Bronchial epithelial cell (primary cell): ENCODE measurements at regions not wholly inside any gene's neighbourhood (a gene's known extent, or its start where the extent isn't known, plus 50 kb on each side); places are given as distances from the start of the nearest gene placed in this dataset.

Experiments
- DNase-seq: peaks from one replicate; pipeline ENCODE4 v3.0.0-alpha.2; 2010; ENCODE audit warnings: low read depth
- FAIRE-seq: peaks from 2 replicates; lab custom pipeline; 2011; peaks lifted over from hg19 to GRCh38; lab: Jason Lieb, UNC
- H3K27me3 ChIP-seq: 2 replicates; pipeline ENCODE4 v1.5.1; 2011; ENCODE audit warnings: low read length; ENCODE audit not compliant: control insufficient read depth, insufficient read depth
- H3K36me3 ChIP-seq: 2 replicates; pipeline ENCODE4 v1.5.1; 2011; ENCODE audit warnings: low read length; ENCODE audit not compliant: control insufficient read depth, insufficient read depth
- H3K4me3 ChIP-seq: 2 replicates; pipeline ENCODE4 v1.5.1; 2011; ENCODE audit warnings: mild to moderate bottlenecking, low read depth, low read length, control low read depth
- CTCF ChIP-seq: IDR thresholded peaks from 2 replicates; pipeline ENCODE4 v1.5.1; 2011; ENCODE audit warnings: mild to moderate bottlenecking, moderate library complexity, low read length, control low read depth, inconsistent platforms; ENCODE audit not compliant: insufficient read depth, severe bottlenecking

- Histone ChIP-seq H3K36me3 (no peaks in the 10 kb centered on the region), H3K4me3 (no peak overlapping the region), H3K27me3 (peaks cover 1% of the 10 kb centered on the region)
- TF ChIP-seq CTCF = no peak
- no peak for DNase-seq
- no peak for FAIRE-seq
Measured at GRCh38 chr15:62605282-62605681, 437.3 kb upstream of the TPM1 start.

GRCh38 chr15:62606376-62607113 lies 436.0 kb upstream of the TPM1 start:
- H3K27me3 ChIP-seq = no peaks in the 10 kb centered on the region
- no peak overlapping the region for H3K4me3 ChIP-seq
- no peak for TF ChIP-seq CTCF
- peak; percentile 87 for DNase-seq
- peak; percentile 95 for FAIRE-seq
- no peaks in the 10 kb centered on the region for H3K36me3 ChIP-seq

- no peaks in the 10 kb centered on the region for H3K36me3 ChIP-seq
- no peak for FAIRE-seq
- no peak for TF ChIP-seq CTCF
- no peak overlapping the region for H3K4me3 ChIP-seq
- no peak for DNase-seq
- no peaks in the 10 kb centered on the region for H3K27me3 ChIP-seq
Measured at GRCh38 chr15:62607114-62607462, 435.5 kb upstream of the TPM1 start.

GRCh38 chr15:62607643-62608042 lies 434.9 kb upstream of the TPM1 start:
- peak; percentile 89 for FAIRE-seq
- no peak for TF ChIP-seq CTCF
- Histone ChIP-seq H3K4me3 (no peak overlapping the region), H3K36me3 (no peaks in the 10 kb centered on the region), H3K27me3 (no peaks in the 10 kb centered on the region)
- peak; percentile 83 for DNase-seq

GRCh38 chr15:62608369-62608768 lies 434.2 kb upstream of the TPM1 start:
- no peaks in the 10 kb centered on the region for H3K36me3 ChIP-seq
- FAIRE-seq (no peak), DNase-seq (no peak)
- no peak for TF ChIP-seq CTCF
- H3K4me3 ChIP-seq = no peak overlapping the region
- no peaks in the 10 kb centered on the region for H3K27me3 ChIP-seq
